SK-N-SH (cell line): ENCODE measurements at regions not wholly inside any gene's neighbourhood (a gene's known extent, or its start where the extent isn't known, plus 50 kb on each side); places are given as distances from the start of the nearest gene placed in this dataset.

Source experiments
- CTCF ChIA-PET: fragments of 300-600, 350-600 bp; formaldehyde crosslinking; extraction: SDS; loops from one replicate; lab custom pipeline; 2021; lab: Yijun Ruan, JAX
- POLR2A ChIA-PET: fragments of 350-600 bp; sonication (Branson Sonifier 250); formaldehyde crosslinking; extraction: SDS; loops from one replicate; lab custom pipeline; 2020; ENCODE audit warnings: antibody characterized with exemption, inconsistent platforms; lab: Yijun Ruan, JAX
- DNase-seq: peaks from one replicate; pipeline ENCODE4 v3.0.0; 2012
- H2AFZ ChIP-seq: fragments of 200-600 bp; sonication (generic); 2 replicates; pipeline ENCODE4 v1.8.1; 2016; ENCODE audit warnings: antibody characterized with exemption, mild to moderate bottlenecking, low read depth
- H3F3A ChIP-seq: fragments of 200-600 bp; sonication (generic); replicated peaks from 2 replicates; pipeline ENCODE3; 2016; ENCODE audit warnings: antibody characterized with exemption, mild to moderate bottlenecking; ENCODE audit not compliant: insufficient read depth
- H3K27ac ChIP-seq, 2 experiments: fragments of 200-500 bp in 1 of 2; fragments of 200-600 bp in 1 of 2; sonication (Bioruptor generic) in 1 of 2; sonication (generic), shearing (Covaris generic) in 1 of 2; 2 replicates each; pipeline versions ENCODE4 v1.5.1 to v1.6.1; 2014 to 2016; ENCODE audit warnings: low read depth in 2 of 2, inconsistent platforms in 1 of 2, low read length in 1 of 2, mild to moderate bottlenecking in 1 of 2, mixed read lengths in 1 of 2
- H3K27me3 ChIP-seq: fragments of 200-600 bp; sonication (generic), shearing (Covaris generic); 2 replicates; pipeline ENCODE4 v1.6.1; 2016; ENCODE audit warnings: mixed run types; ENCODE audit not compliant: insufficient read depth
- H3K36me3 ChIP-seq, 2 experiments: fragments of 200-500 bp in 1 of 2; fragments of 200-600 bp in 1 of 2; sonication (Bioruptor generic) in 1 of 2; sonication (generic) in 1 of 2; replicated peaks in 1 of 2; 2 replicates each; pipeline versions ENCODE3 to v1.5.1; 2014 to 2016; ENCODE audit warnings: low read length in 1 of 2, mild to moderate bottlenecking in 1 of 2; ENCODE audit not compliant: insufficient read depth in 2 of 2, control insufficient read depth in 1 of 2
- H3K4me1 ChIP-seq, 2 experiments: fragments of 200-500 bp in 1 of 2; fragments of 200-600 bp in 1 of 2; sonication (Bioruptor generic) in 1 of 2; sonication (generic), shearing (Covaris generic) in 1 of 2; 2 replicates each; pipeline versions ENCODE4 v1.5.1 to v1.6.1; 2014 to 2016; ENCODE audit warnings: low read depth in 1 of 2, low read length in 1 of 2, mixed run types in 1 of 2; ENCODE audit not compliant: insufficient read depth in 2 of 2, control insufficient read depth in 1 of 2
- H3K4me2 ChIP-seq: fragments of 200-600 bp; sonication (generic), shearing (Covaris generic); 2 replicates; pipeline ENCODE4 v1.6.1; 2017; ENCODE audit warnings: mixed run types
- H3K4me3 ChIP-seq, 2 experiments: fragments of 200-500 bp in 1 of 2; fragments of 200-600 bp in 1 of 2; sonication (Bioruptor generic) in 1 of 2; sonication (generic), shearing (Covaris generic) in 1 of 2; 2 replicates each; pipeline versions ENCODE4 v1.5.1 to v1.8.1; 2014 to 2016; ENCODE audit warnings: low read depth in 2 of 2, inconsistent platforms in 1 of 2, low read length in 1 of 2, mild to moderate bottlenecking in 1 of 2, mixed read lengths in 1 of 2, moderate library complexity in 1 of 2
- H3K79me2 ChIP-seq: fragments of 200-600 bp; sonication (generic); 2 replicates; pipeline ENCODE4 v1.8.1; 2017; ENCODE audit warnings: mild to moderate bottlenecking; ENCODE audit not compliant: insufficient read depth
- H3K9ac ChIP-seq: fragments of 200-600 bp; sonication (generic); 2 replicates; pipeline ENCODE4 v1.6.1; 2017; ENCODE audit warnings: mixed run types
- H3K9me2 ChIP-seq: fragments of 200-600 bp; sonication (generic); 2 replicates; pipeline ENCODE4 v1.6.1; 2017; ENCODE audit warnings: mixed run types
- H3K9me3 ChIP-seq: fragments of 200-600 bp; sonication (generic); 2 replicates; pipeline ENCODE4 v1.6.1; 2017; ENCODE audit warnings: mixed run types, mild to moderate bottlenecking, moderate library complexity
- H4K20me1 ChIP-seq: fragments of 200-600 bp; sonication (generic); 2 replicates; pipeline ENCODE4 v1.6.1; 2017; ENCODE audit warnings: mild to moderate bottlenecking, mixed run types; ENCODE audit not compliant: insufficient read depth
- CHD2 ChIP-seq: fragments of 150-350 bp; IDR thresholded peaks from 2 replicates; pipeline ENCODE4 v1.6.1; 2018; ENCODE audit warnings: low read length; ENCODE audit not compliant: partially characterized antibody
- CTCF ChIP-seq: fragments of 200-600 bp; sonication (generic); IDR thresholded peaks from 2 replicates; pipeline ENCODE4 v1.6.1; 2017; ENCODE audit warnings: antibody characterized with exemption, mild to moderate bottlenecking, moderate library complexity
- ELF1 ChIP-seq: IDR thresholded peaks from 2 replicates; pipeline ENCODE4 v1.4.0; 2012
- EP300 ChIP-seq, 2 experiments: IDR thresholded peaks; 2 replicates each; pipeline versions ENCODE4 v1.4.0 to v1.6.1; 2012; ENCODE audit warnings: borderline replicate concordance in 1 of 2, low read depth in 1 of 2, low read length in 1 of 2
- FOSL2 ChIP-seq: IDR thresholded peaks from 2 replicates; pipeline ENCODE4 v1.4.0; 2012; ENCODE audit warnings: low read depth, mild to moderate bottlenecking, moderate library complexity, borderline replicate concordance
- FOXJ3 ChIP-seq: sonication (generic); formaldehyde crosslinking; IDR thresholded peaks from 2 replicates; pipeline ENCODE4 v1.5.1; 2020; ENCODE audit warnings: mild to moderate bottlenecking, missing genetic modification reagents
- FOXM1 ChIP-seq: IDR thresholded peaks from 2 replicates; pipeline ENCODE4 v1.4.0; 2012; ENCODE audit warnings: low read depth, mild to moderate bottlenecking
- JUND ChIP-seq: IDR thresholded peaks from 2 replicates; pipeline ENCODE4 v1.4.0; 2012
- MEF2A ChIP-seq: IDR thresholded peaks from 2 replicates; pipeline ENCODE4 v1.4.0; 2012; ENCODE audit warnings: low read depth, borderline replicate concordance
- MXI1 ChIP-seq: IDR thresholded peaks from 2 replicates; pipeline ENCODE4 v1.6.1; 2012; ENCODE audit warnings: mild to moderate bottlenecking, low read depth, low read length, improper control_type of control experiment
- NRF1 ChIP-seq: IDR thresholded peaks from 2 replicates; pipeline ENCODE4 v1.6.1; 2012; ENCODE audit warnings: low read depth, mild to moderate bottlenecking, low read length
- PBX3 ChIP-seq: IDR thresholded peaks from 2 replicates; pipeline ENCODE4; 2012
- RAD21 ChIP-seq: IDR thresholded peaks from 2 replicates; pipeline ENCODE4 v1.6.1; 2012; ENCODE audit warnings: mild to moderate bottlenecking, low read length
- RFX5 ChIP-seq: IDR thresholded peaks from 2 replicates; pipeline ENCODE4 v1.6.1; 2012; ENCODE audit warnings: mild to moderate bottlenecking, improper control_type of control experiment, low read length
- RXRA ChIP-seq: IDR thresholded peaks from 2 replicates; pipeline ENCODE4 v1.4.0; 2012; ENCODE audit warnings: low read depth, mild to moderate bottlenecking, borderline replicate concordance
- SIN3A ChIP-seq: IDR thresholded peaks from 2 replicates; pipeline ENCODE4 v1.6.1; 2012; ENCODE audit warnings: low read depth, mild to moderate bottlenecking, low read length, moderate library complexity, borderline replicate concordance
- SMC3 ChIP-seq: IDR thresholded peaks from 2 replicates; pipeline ENCODE4 v1.6.1; 2012; ENCODE audit warnings: low read depth, low read length, improper control_type of control experiment
- TAF1 ChIP-seq: IDR thresholded peaks from 2 replicates; pipeline ENCODE4 v1.6.1; 2012; ENCODE audit warnings: low read depth, mild to moderate bottlenecking, low read length, moderate library complexity, borderline replicate concordance
- TCF12 ChIP-seq: IDR thresholded peaks from 2 replicates; pipeline ENCODE4 v1.4.0; 2012
- TEAD4 ChIP-seq: IDR thresholded peaks from 2 replicates; pipeline ENCODE4 v1.4.0; 2012; ENCODE audit warnings: mild to moderate bottlenecking, borderline replicate concordance; ENCODE audit not compliant: insufficient read depth
- WGBS: methylation state at CpG from one replicate; pipeline ENCODE4 v1.1.6; 2017; ENCODE audit warnings: low lambda C conversion rate; 5-methylcytosine and 5-hydroxymethylcytosine counted together

GRCh38 chr6:139565591-139565990 lies 191.1 kb upstream of the CITED2 start:
- no peaks in the 10 kb centered on the region for H3K9me3 ChIP-seq
- TF ChIP-seq TAF1 = no peak
- TF ChIP-seq MEF2A = no peak
- TF ChIP-seq JUND = no peak
- no peak for TF ChIP-seq SMC3
- TF ChIP-seq EP300 (IDR thresholded peaks at IDR 0.05; ENCODE audit: borderline replicate concordance in 1 of 2, low read depth in 1 of 2, low read length in 1 of 2) = no peak
- no peak for TF ChIP-seq TCF12
- no peak for TF ChIP-seq MXI1
- TF ChIP-seq PBX3 = no peak
- TF ChIP-seq CHD2 = no peak
- TF ChIP-seq RAD21 = no peak
- TF ChIP-seq FOSL2 = no peak
- no peak for TF ChIP-seq RXRA
- no peak for TF ChIP-seq TEAD4
- no peak for TF ChIP-seq FOXM1
- no peak for TF ChIP-seq SIN3A
- TF ChIP-seq FOXJ3 (CRISPR knock-in tag) = no peak
- H4K20me1 ChIP-seq = no peaks in the 10 kb centered on the region
- WGBS = 0% methylated on average over 1 of the region's 1 CpG
- no peak overlapping the region for H3K4me2 ChIP-seq
- CTCF ChIA-PET = no interaction called here
- H3F3A ChIP-seq = peaks cover 26% of the 10 kb centered on the region
- H3K27me3 ChIP-seq = no peaks in the 10 kb centered on the region
- peaks cover 0 to 10% of the 10 kb centered on the region in 2 experiments for H3K4me1 ChIP-seq
- no peaks in the 10 kb centered on the region for H3K36me3 ChIP-seq
- no peaks in the 10 kb centered on the region for H3K9me2 ChIP-seq
- H3K27ac ChIP-seq = no peak overlapping the region
- no peak overlapping the region for H3K9ac ChIP-seq
- no peak overlapping the region for H2AFZ ChIP-seq
- DNase-seq = no peak
- POLR2A ChIA-PET = no interaction called here
- H3K4me3 ChIP-seq = no peak overlapping the region
- H3K79me2 ChIP-seq = no peaks in the 10 kb centered on the region

GRCh38 chr6:139557547-139557946 lies 183.1 kb upstream of the CITED2 start:
- TF ChIP-seq ELF1 (no peak), SMC3 (no peak), CTCF (no peak), TEAD4 (no peak), JUND (no peak), NRF1 (no peak), MEF2A (no peak), FOXM1 (no peak), RAD21 (no peak), EP300 (IDR thresholded peaks at IDR 0.05; ENCODE audit: borderline replicate concordance in 1 of 2, low read depth in 1 of 2, low read length in 1 of 2) (no peak), RFX5 (no peak)
- H3K27me3 ChIP-seq = no peaks in the 10 kb centered on the region
- ChIA-PET CTCF (no interaction called here), POLR2A (no interaction called here)
- H3K4me2 ChIP-seq = no peak overlapping the region
- no peak overlapping the region for H3K4me3 ChIP-seq
- H4K20me1 ChIP-seq = no peaks in the 10 kb centered on the region
- no peak overlapping the region for H3K9ac ChIP-seq
- no peak overlapping the region for H2AFZ ChIP-seq
- no peaks in the 10 kb centered on the region for H3K9me2 ChIP-seq
- no peaks in the 10 kb centered on the region for H3K79me2 ChIP-seq
- H3K27ac ChIP-seq = no peak overlapping the region
- no peaks in the 10 kb centered on the region for H3K4me1 ChIP-seq
- H3K36me3 ChIP-seq = no peaks in the 10 kb centered on the region
- no peak for DNase-seq
- H3K9me3 ChIP-seq = no peaks in the 10 kb centered on the region
- no peaks in the 10 kb centered on the region for H3F3A ChIP-seq
- 66% methylated on average over 3 of the region's 3 CpGs for WGBS
